ENCODE measurements at regions not wholly inside any gene's neighbourhood (a gene's known extent, or its start where the extent isn't known, plus 50 kb on each side); places are given as distances from the start of the nearest gene placed in this dataset.
"Not testable (repeated sequence)": the region's sequence is repeated elsewhere in the genome, so short reads cannot be mapped to it uniquely, and the experiment has no call there.

- Histone ChIP-seq H3K27me3 (ENCODE audit: insufficient read depth) (no peaks in the 10 kb centered on the region), H3K27ac (ENCODE audit: low read depth) (no peak overlapping the region), H4K20me1 (replicated peaks; ENCODE audit: insufficient read depth) (no peaks in the 10 kb centered on the region), H3K4me2 (no peak overlapping the region), H2AFZ (no peak overlapping the region), H3K4me1 (ENCODE audit: insufficient read depth) (no peaks in the 10 kb centered on the region), H3K4me3 (no peak overlapping the region), H3K36me3 (ENCODE audit: insufficient read depth) (peaks cover 8% of the 10 kb centered on the region; the same call in 1 of the 2 replicates), H3K79me2 (replicated peaks; ENCODE audit: insufficient read depth) (no peaks in the 10 kb centered on the region), H3K9me2 (ENCODE audit: insufficient read depth) (no peaks in the 10 kb centered on the region), H3F3A (replicated peaks; ENCODE audit: low read depth) (no peaks in the 10 kb centered on the region)
- no peak for TF ChIP-seq STAT1 (IDR thresholded peaks at IDR 0.05; ENCODE audit: unreplicated experiment)
- TF ChIP-seq ETS1 (IDR thresholded peaks at IDR 0.05), result no peak
- no peak for TF ChIP-seq EZH2 (IDR thresholded peaks at IDR 0.05; ENCODE audit: low read depth, unreplicated experiment)
- TF ChIP-seq EZH2phosphoT487 (IDR thresholded peaks at IDR 0.05; ENCODE audit: unreplicated experiment), result no peak
- TF ChIP-seq ZNF331 (CRISPR knock-in tag; IDR thresholded peaks at IDR 0.05; ENCODE audit: low read depth), result no peak
- no peak overlapping the region for H3K4me3 Mint-ChIP-seq
- H3K36me3 Mint-ChIP-seq (ENCODE audit: low read depth), result peaks cover 35% of the 10 kb centered on the region
- H3K27ac Mint-ChIP-seq, result no peak overlapping the region
- H3K9me3 Mint-ChIP-seq, result peaks cover 96% of the 10 kb centered on the region
- H3K4me1 Mint-ChIP-seq, result no peaks in the 10 kb centered on the region
- H3K27me3 Mint-ChIP-seq (ENCODE audit: insufficient read depth, low read depth, poor library complexity), result peaks cover 4% of the 10 kb centered on the region
- ATAC-seq, result no peak
- DNase-seq (ENCODE audit: low spot score), result no peak
These were observed 1283.2 kb downstream of the TMEM121 start for GRCh38 chr14:106809615-106810014.

GRCh38 chr14:106810168-106810567 is 1283.8 kb downstream of the TMEM121 start:
- H3K27me3 ChIP-seq (ENCODE audit: insufficient read depth); H3K27me3 Mint-ChIP-seq (ENCODE audit: insufficient read depth, low read depth, poor library complexity); H3K4me1 ChIP-seq (ENCODE audit: insufficient read depth); H3K4me2 ChIP-seq; H3K27ac ChIP-seq (ENCODE audit: low read depth); H3K27ac Mint-ChIP-seq; H3F3A ChIP-seq (replicated peaks; ENCODE audit: low read depth); ATAC-seq; H3K4me3 Mint-ChIP-seq; H4K20me1 ChIP-seq (replicated peaks; ENCODE audit: insufficient read depth); H3K36me3 ChIP-seq (ENCODE audit: insufficient read depth); H3K9me2 ChIP-seq (ENCODE audit: insufficient read depth); H3K4me3 ChIP-seq; DNase-seq (ENCODE audit: low spot score); H2AFZ ChIP-seq; H3K79me2 ChIP-seq (replicated peaks; ENCODE audit: insufficient read depth); H3K4me1 Mint-ChIP-seq: not testable (repeated sequence)
- peaks cover 40% of the 10 kb centered on the region for H3K36me3 Mint-ChIP-seq (ENCODE audit: low read depth)
- peaks cover 96% of the 10 kb centered on the region for H3K9me3 Mint-ChIP-seq

- Histone ChIP-seq H3K27me3 (ENCODE audit: insufficient read depth) (no peaks in the 10 kb centered on the region), H3K4me1 (ENCODE audit: insufficient read depth) (no peaks in the 10 kb centered on the region), H3K4me3 (no peak overlapping the region), H3K79me2 (replicated peaks; ENCODE audit: insufficient read depth) (no peaks in the 10 kb centered on the region), H3F3A (replicated peaks; ENCODE audit: low read depth) (no peaks in the 10 kb centered on the region), H2AFZ (no peak overlapping the region), H3K27ac (ENCODE audit: low read depth) (no peak overlapping the region), H4K20me1 (replicated peaks; ENCODE audit: insufficient read depth) (no peaks in the 10 kb centered on the region), H3K36me3 (ENCODE audit: insufficient read depth) (peaks cover 8% of the 10 kb centered on the region; the same call in 1 of the 2 replicates), H3K4me2 (no peak overlapping the region), H3K9me2 (ENCODE audit: insufficient read depth) (no peaks in the 10 kb centered on the region)
- DNase-seq (ENCODE audit: low spot score) (no peak), ATAC-seq (no peak)
- Mint-ChIP-seq H3K27me3 (ENCODE audit: insufficient read depth, low read depth, poor library complexity) (peaks cover 7% of the 10 kb centered on the region), H3K36me3 (ENCODE audit: low read depth) (peaks cover 48% of the 10 kb centered on the region), H3K9me3 (peaks cover 98% of the 10 kb centered on the region), H3K27ac (no peak overlapping the region), H3K4me3 (no peak overlapping the region), H3K4me1 (no peaks in the 10 kb centered on the region)
- no peak for TF ChIP-seq ZNF114 (CRISPR knock-in tag; IDR thresholded peaks at IDR 0.05)
- no peak for TF ChIP-seq NANOG (IDR thresholded peaks at IDR 0.05; ENCODE audit: borderline replicate concordance)
- no peak for TF ChIP-seq ETS1 (IDR thresholded peaks at IDR 0.05)
- no peak for TF ChIP-seq ZNF462 (CRISPR knock-in tag; IDR thresholded peaks at IDR 0.05)
- TF ChIP-seq CREB1 (CRISPR knock-in tag; IDR thresholded peaks at IDR 0.05; ENCODE audit: low read depth), result no peak
- TF ChIP-seq JUNB (IDR thresholded peaks at IDR 0.05; ENCODE audit: unreplicated experiment), result no peak
These were observed 1284.8 kb downstream of the TMEM121 start for GRCh38 chr14:106811162-106811561.
